ENCODE measurements at regions not wholly inside any gene's neighbourhood (a gene's known extent, or its start where the extent isn't known, plus 50 kb on each side); places are given as distances from the start of the nearest gene placed in this dataset.

DNA sequence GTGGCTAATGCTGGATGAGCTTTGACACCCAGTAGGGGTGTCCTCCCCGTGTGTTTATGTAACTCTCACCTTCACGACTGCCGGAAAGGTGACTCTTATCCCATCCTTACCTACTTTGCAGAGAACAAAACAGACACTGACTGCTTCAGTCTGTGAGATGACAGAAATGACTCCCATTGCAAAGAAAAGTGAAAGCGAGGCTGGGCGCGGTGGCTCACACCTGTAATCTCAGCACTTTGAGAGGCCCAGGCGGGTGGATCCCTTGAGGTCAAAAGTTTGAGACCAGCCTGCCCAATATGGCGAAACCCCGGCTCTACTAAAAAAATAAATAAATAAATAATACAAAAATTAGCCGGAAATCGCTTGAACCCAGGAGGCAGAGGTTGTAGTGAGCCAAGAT lies 106.4 kb upstream of the ANO1 start:
- Histone ChIP-seq H2BK20ac (ENCODE audit: low read depth, low read length, poor library complexity, severe bottlenecking) (no peak overlapping the region), H3K23me2 (ENCODE audit: insufficient read length, low read depth, low read length, poor library complexity, severe bottlenecking) (no peaks in the 10 kb centered on the region), H3K79me2 (ENCODE audit: insufficient read depth, low read length) (no peaks in the 10 kb centered on the region), H4K91ac (ENCODE audit: insufficient read length, low read depth, low read length) (no peak overlapping the region), H3K27ac (ENCODE audit: insufficient read length, low read depth, low read length) (no peak overlapping the region), H4K8ac (replicated peaks; ENCODE audit: insufficient read length, low read depth, low read length) (no peak overlapping the region), H4K20me1 (ENCODE audit: control insufficient read depth, insufficient read depth, insufficient read length) (no peaks in the 10 kb centered on the region), H2BK120ac (ENCODE audit: low read depth, low read length, poor library complexity, severe bottlenecking) (no peak overlapping the region), H3K79me1 (ENCODE audit: insufficient read depth, low read depth, low read length, poor library complexity, severe bottlenecking) (no peaks in the 10 kb centered on the region), H4K5ac (ENCODE audit: insufficient read length, low read depth, low read length) (no peak overlapping the region), H3T11ph (ENCODE audit: low read length) (no peak overlapping the region), H3K4me2 (ENCODE audit: insufficient read depth, insufficient read length, low read length) (no peak overlapping the region), H3K23ac (ENCODE audit: insufficient read length, low read depth, low read length) (no peak overlapping the region), H2AK5ac (ENCODE audit: insufficient read length, low read length) (no peak overlapping the region), H3K14ac (ENCODE audit: insufficient read depth, low read length) (no peak overlapping the region), H2BK15ac (ENCODE audit: low read depth, low read length) (no peak overlapping the region), H3K27me3 (ENCODE audit: insufficient read depth, low read length) (no peaks in the 10 kb centered on the region), H3K9ac (ENCODE audit: extremely low read depth, insufficient read length, low read length) (no peak overlapping the region), H3K4me1 (ENCODE audit: insufficient read depth, low read length) (no peaks in the 10 kb centered on the region; the same call in 1 of the 2 replicates), H3K9me3 (ENCODE audit: control insufficient read depth, low read depth, low read length) (no peaks in the 10 kb centered on the region), H2BK12ac (ENCODE audit: insufficient read length, low read depth, low read length) (no peak overlapping the region), H2BK5ac (ENCODE audit: insufficient read length, low read length) (no peak overlapping the region), H3K4ac (ENCODE audit: low read depth, low read length) (no peak overlapping the region), H3K56ac (ENCODE audit: insufficient read length, low read depth, low read length) (no peak overlapping the region), H2AFZ (ENCODE audit: low read length) (no peak overlapping the region), H3K18ac (ENCODE audit: insufficient read length, low read depth, low read length) (no peak overlapping the region)
- WGBS (ENCODE audit: extremely low coverage, insufficient read length, low lambda C conversion rate), result no CpG with 5 or more reads among the region's 11 CpGs
- Mint-ChIP-seq H3K4me3 (no peak overlapping the region), H3K36me3 (ENCODE audit: insufficient read depth in 1 of 3, low read depth in 3 of 3) (no peaks in the 10 kb centered on the region), H3K4me1 (peaks cover 4 to 12% of the 10 kb centered on the region in 2 experiments), H3K27me3 (ENCODE audit: low read depth) (peaks cover 14% of the 10 kb centered on the region), H3K9me3 (no peaks in the 10 kb centered on the region), H3K27ac (no peak overlapping the region)
- TF ChIP-seq CTCF (conservative IDR thresholded peaks at IDR 0.05), result no peak
- DNase-seq, result no peak
